HG02981 (cell line): ENCODE measurements at regions not wholly inside any gene's neighbourhood (a gene's known extent, or its start where the extent isn't known, plus 50 kb on each side); places are given as distances from the start of the nearest gene placed in this dataset.

Experiments
- ATAC-seq: cut with Tn5 transposase; IDR thresholded peaks from one replicate; pipeline ENCODE4 v1.9.1; 2021; ENCODE audit warnings: mild to moderate bottlenecking, moderate library complexity; ENCODE audit not compliant: unreplicated experiment

DNA sequence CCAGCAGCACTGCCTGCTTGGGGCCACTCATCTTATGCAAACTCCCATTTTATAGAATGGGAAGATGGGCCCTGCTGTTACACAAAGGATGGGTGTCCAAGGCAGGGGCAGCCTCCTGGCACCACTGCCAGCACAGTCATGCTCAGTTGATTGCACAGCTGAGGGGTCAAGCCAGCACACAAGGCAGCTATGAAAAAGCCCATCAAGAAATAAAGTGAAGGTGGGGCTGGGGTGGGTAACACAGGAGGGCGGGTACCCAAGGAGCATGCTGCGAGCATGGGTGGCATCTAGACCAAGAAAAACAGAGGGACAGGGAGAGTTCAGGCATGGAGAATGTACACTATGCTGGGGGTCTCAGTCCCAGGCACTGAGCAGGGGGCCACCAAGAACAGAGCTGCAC is 74.7 kb upstream of the UNC5B start:
- no peak for ATAC-seq

DNA sequence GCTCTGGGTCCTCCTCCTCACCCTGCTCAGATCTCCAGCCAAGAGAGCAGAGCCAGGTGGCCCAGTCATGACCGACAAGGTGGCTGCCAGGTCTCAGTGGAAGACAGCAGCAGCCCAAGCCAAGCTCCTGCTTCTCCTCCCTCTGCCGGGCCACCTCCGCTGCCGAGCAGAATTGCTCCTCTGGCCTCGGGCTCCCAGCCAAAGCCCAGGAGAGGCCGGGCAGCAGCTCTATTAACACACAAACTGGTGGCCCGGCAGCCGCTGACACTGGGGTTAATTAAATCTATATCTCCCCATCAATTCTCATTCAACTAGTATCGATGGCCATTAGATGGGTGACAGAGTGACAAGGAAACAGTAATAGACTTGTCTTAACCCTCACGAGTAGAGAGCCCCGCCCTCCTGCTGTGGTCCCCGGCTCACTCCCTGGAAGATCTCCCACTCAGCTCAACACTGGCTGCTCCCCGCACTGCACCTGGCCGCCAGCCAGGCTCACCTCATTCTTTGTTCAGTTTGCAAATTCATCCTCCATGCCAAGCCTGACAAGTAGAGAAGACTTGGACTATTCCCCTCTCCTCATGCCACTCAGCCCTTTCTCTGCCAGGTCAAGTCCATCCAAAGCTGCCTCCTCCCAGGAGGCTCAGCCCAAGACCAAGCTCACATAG is 74.1 kb upstream of the UNC5B start:
- no peak for ATAC-seq

DNA sequence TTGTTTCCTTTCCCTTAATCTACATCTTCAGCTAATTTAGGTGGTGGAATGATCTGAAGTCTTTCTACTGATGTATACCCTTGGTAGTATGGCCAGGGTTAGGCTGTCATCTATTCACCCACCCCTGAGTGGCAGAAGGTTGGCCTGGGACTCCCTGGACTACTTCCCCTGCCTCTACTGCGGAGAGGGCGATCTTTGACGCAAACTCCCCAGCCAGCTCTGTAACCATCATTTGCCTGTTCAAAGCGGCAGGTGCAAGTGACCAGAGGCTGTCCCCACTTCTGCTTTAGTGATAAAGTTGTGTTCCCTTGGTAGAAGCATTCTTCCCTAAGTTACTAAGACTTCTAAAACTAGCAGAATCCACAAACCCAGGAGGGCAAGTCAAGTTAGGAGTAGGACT is 70.8 kb upstream of the UNC5B start:
- ATAC-seq = no peak

DNA sequence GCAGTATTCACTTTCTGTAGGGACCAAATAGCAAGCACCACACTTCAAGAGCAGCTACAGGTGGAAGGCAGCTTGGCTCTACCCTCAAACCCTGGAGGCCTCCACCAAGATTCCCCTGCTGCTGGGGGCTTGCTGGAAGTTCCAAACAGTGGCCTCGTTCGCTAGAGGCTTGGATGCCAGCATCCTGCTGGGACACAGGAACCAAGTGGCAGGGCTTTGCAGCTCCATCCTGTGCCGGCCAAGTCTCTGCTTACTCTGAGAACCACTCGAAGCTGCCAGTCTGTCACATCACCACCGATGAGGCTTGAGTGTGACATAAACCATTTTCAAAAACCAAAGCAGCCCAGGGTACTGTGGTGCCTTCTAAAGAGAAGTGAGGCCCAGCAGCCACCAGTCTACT is 69.2 kb upstream of the UNC5B start:
- no peak for ATAC-seq

DNA sequence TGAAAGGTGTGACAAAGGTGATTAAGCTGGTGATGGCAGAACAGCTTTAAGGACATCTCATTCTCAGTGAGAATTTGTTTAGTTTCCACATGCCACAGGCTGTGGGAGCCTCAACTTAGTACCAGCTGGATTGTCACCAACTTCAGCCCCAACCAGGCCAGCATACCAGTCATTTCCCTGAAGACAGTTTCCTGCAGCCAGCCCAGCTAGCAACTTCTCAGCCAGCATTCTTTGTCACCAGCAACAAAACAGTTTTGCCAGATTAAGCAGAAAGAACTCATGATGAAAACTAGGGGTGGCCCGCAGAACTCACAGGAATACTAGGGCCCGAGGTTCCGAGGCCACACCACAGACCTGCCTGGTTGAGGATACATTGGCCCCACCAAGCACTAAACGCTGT is 68.8 kb upstream of the UNC5B start:
- ATAC-seq = no peak

DNA sequence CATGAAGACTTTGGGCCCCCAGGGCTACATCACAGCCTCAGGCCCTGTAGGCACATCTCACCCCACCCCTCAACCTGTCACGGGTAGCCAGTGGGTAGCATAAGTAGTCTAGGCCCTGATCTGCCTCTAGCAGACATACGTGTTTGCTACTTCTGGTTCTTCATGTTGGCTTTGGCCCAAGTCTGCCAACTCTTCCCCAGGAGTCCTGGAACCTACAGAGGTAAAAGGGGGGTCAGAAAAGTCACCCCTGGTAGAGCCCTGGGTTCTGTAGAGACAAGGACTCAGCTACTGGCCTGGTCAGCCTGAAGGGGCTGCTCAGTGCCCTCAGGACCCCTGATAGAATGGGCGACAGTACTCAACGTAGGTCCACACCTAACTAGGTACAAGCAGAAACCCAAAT is 67.5 kb upstream of the UNC5B start:
- ATAC-seq = no peak

DNA sequence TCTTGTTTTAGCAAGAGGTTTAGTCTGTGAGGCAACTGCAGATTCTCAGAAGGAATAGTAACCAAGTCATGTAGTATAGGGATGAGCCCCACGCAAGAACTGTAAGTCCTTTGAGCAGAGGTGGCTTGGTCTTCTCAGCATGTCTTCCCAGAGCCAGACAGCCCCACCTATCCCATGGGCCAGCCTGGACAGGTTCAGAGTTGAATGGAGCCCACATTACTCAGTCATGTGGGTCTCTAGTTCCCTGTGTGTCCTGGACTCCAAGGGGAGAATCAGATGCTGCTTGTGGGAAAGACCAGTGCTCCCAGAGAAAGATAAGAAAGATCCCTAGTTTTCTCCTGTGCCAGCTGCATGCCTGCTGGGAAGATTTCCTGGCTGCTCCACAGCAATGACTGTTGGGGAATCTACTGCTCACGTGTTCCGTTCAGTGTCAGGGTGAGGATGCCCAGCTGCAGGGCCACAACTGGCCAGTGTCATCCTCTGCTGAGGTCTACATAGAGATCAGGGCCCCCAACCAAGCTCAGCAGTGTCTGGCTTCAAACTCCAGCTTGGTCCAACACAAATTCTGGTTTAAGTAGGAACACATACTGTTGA is 66.9 kb upstream of the UNC5B start:
- no peak for ATAC-seq

DNA sequence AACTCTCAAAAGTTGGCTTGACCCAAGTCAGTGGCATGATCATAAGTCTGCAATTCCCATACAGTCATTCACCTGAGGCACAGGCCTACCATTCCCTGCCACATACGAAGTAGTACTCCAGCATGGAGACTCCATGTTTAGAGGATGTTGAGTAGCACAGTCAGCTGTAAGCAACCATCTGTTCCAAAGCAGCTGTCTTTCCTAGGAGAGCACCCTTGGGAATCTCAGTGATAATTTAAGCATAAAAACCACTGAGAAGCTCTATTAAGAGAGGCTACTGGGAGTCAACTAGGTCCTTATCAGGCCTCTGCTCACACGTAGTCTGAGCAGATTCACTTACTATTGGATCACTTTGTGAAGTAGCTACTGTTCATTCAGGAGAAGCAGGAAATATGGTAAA is 61.6 kb upstream of the UNC5B start:
- no peak for ATAC-seq

DNA sequence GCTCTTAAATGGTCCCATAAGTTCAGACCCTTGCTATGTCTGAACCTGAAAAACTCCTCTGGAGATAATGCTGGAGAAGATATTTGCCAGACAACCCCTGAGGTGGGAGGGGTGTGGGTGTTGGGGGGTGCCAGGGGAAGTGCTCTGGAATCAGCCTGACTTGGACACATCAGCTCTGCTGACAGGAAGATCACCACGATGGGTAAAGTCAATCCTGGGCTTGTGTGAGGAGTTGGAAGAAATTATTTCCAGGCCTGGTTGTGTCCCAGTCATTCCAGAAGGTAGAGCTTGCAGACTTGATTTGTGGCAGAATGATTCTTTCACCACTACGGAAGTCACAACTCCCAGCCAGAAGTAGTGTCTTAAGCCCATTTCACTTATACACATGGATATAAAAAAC is 60.3 kb upstream of the UNC5B start:
- ATAC-seq = no peak

DNA sequence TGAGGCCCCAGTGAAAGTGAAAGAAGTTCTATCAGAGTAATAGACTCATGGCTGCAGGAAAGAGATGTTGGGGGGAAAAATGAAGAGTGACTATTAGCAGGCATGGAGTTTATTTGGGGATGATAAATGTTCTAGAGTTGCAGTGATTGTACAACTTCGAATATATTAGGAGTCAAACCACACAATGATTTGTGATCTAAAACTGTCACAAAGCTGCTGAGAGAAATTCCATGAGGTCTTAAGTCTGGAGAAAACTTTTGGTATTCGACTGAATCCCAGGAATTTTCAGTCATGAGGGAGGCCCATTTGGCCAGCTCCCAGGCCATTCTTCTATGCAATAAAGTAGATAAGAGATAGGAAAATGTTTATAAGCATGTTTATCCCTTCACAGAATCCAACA is 55.9 kb upstream of the UNC5B start:
- ATAC-seq = no peak

DNA sequence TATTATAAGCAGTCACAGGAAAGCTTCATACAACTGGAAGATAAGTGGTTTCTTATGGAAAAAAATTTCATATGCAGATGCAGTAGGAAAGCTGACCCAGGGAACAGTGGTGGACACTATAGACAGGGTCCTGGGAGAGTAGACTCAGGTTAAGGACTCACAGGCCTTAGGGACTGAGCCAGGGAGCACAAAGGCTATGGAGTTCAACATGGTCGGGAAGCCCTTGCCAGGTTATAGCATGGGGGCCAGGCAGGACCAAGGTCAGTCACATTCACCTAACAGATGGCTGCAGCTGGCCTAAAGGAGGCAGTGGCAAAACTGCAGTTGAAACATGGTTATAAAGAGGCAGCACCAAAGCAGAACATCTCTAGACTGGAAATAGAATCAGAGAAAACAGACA is 54.9 kb upstream of the UNC5B start:
- no peak for ATAC-seq

DNA sequence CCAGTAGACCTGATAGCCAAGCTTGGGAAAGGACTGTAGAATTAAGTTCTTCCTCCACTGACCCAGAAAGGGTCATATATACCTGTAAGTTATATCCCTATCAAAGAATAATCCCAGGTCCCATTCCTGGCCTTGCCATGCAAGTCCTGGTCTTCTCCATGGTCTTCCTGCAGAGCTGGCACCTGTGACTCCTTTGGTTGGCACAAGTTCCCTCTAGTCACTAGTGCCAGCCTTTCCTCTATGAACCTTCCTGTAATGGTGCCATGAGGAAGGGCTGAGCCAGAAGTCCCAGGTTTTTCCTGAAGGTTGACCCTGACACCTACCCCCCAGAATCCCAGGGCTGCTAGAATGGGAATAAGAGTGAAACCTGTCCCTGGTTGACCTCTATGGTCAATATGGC is 54.1 kb upstream of the UNC5B start:
- no peak for ATAC-seq

DNA sequence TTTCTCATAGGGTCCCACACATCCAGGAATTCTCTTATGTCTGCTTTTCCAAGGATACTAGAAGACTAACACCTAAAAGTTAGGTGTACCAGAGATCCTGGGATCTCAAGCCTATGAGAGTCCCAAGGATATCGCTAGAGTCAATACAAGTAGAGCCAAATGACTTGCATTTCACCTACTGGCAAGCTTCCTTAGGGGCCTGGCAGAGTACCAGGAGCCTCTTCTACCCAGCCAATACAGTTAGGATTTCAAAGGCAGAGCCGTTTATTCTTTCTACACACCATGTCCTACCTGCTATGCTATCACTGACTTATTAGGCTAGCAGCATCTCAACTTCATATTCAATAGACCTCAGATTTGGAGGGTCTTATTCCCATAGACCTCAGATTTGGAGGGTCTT is 53.5 kb upstream of the UNC5B start:
- no peak for ATAC-seq

DNA sequence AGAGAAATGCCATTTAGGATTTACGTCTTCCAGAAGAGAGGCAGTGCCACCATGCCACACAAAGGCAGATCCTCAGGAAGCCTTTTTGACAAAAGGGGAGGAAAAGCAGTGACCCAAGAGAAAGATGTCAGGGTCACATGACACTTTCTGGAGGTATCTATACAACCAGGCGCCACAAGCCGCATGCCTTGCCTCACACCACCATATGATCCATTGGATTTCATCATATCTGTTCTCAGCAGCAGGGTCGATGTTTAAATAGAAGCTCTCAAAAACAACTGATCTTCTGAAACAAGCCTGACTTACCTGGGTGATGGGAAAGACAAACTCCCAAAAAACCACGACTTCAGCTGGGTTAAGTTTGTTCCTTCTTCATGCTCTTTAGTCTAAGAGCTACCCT is 52.5 kb upstream of the UNC5B start:
- no peak for ATAC-seq

DNA sequence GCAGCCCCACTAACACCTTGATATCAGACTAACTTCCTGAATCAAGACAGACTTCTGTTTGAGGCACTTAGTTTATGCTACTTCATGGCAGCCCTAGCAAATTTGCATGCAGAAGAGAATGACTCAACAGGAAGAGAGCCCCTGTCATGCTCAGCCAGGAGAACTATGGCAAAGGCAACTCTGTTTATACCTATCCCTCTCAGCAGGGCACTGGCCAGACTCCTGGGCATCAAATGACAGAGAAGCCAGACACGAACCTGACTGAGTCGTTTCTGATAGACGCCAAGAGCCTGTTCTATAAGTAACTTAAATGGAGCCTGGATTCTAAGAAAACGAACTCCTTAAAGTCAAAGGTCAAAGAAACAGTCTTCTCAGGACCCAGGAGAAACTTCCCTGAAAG is 50.9 kb upstream of the UNC5B start:
- ATAC-seq = no peak
